Naive thymus-derived CD4-positive, alpha-beta T cell (primary cell): ENCODE measurements at regions not wholly inside any gene's neighbourhood (a gene's known extent, or its start where the extent isn't known, plus 50 kb on each side); places are given as distances from the start of the nearest gene placed in this dataset.

ENCODE experiments used
- ATAC-seq: fragments of 150-1000 bp; cut with Tn5 transposase; 2 replicates; pipeline ENCODE4 v1.10.0; 2021; ENCODE audit warnings: mild to moderate bottlenecking, moderate library complexity
- CTCF ChIA-PET: fragments of 350-600 bp; sonication (Branson Sonifier 250); formaldehyde crosslinking; loops from one replicate; lab custom pipeline; 2021; ENCODE audit warnings: antibody characterized with exemption; lab: Charles Lee
- POLR2A ChIA-PET: fragments of 350-600 bp; sonication (Branson Sonifier 250); formaldehyde crosslinking; loops from one replicate; lab custom pipeline; 2021; ENCODE audit warnings: antibody characterized with exemption, inconsistent platforms; lab: Charles Lee
- DNase-seq, 9 donors: peaks; one replicate each; pipeline versions ENCODE4 v3.0.0 to v3.0.0-alpha.2; 2020 to 2022; ENCODE audit warnings: mixed read lengths in 1 of 9
- H3K27ac ChIP-seq: one replicate; pipeline ENCODE4 v1.7.0; 2013; ENCODE audit warnings: mild to moderate bottlenecking, low read depth, low read length, moderate library complexity
- H3K27me3 ChIP-seq, 2 donors: one replicate each; pipeline ENCODE4 v1.7.0; 2013; ENCODE audit warnings: low read length in 2 of 2, mild to moderate bottlenecking in 2 of 2, moderate library complexity in 2 of 2; ENCODE audit not compliant: control insufficient read depth in 2 of 2, insufficient read depth in 2 of 2
- H3K36me3 ChIP-seq, 3 experiments: 1 replicate in 2 of 3; 2 replicates in 1 of 3; pipeline ENCODE4 v1.7.0; 2013; ENCODE audit warnings: low read length in 3 of 3, mild to moderate bottlenecking in 3 of 3, moderate library complexity in 1 of 3; ENCODE audit not compliant: insufficient read depth in 3 of 3, control insufficient read depth in 2 of 3
- H3K4me1 ChIP-seq, 2 donors: one replicate each; pipeline ENCODE4 v1.7.0; 2013; ENCODE audit warnings: low read length in 2 of 2, mild to moderate bottlenecking in 2 of 2, moderate library complexity in 1 of 2; ENCODE audit not compliant: control insufficient read depth in 2 of 2, insufficient read depth in 2 of 2
- H3K4me3 ChIP-seq: 2 replicates; pipeline ENCODE4 v1.7.0; 2013; ENCODE audit warnings: mild to moderate bottlenecking, low read length
- H3K9me3 ChIP-seq, 3 experiments: 1 replicate in 2 of 3; 2 replicates in 1 of 3; pipeline ENCODE4 v1.7.0; 2013; ENCODE audit warnings: low read length in 3 of 3; ENCODE audit not compliant: control insufficient read depth in 2 of 3
- H3K27ac Mint-ChIP-seq, 9 donors: one replicate each; pipeline ENCODE4 v1.8.0; 2020 to 2022; ENCODE audit warnings: mixed read lengths in 9 of 9, mild to moderate bottlenecking in 8 of 9, moderate library complexity in 5 of 9, inconsistent platforms in 2 of 9
- H3K27me3 Mint-ChIP-seq, 5 donors: one replicate each; pipeline ENCODE4 v1.8.0; 2021 to 2022; ENCODE audit warnings: mixed read lengths in 5 of 5, mild to moderate bottlenecking in 1 of 5
- H3K36me3 Mint-ChIP-seq, 5 donors: one replicate each; pipeline ENCODE4 v1.8.0; 2020 to 2022; ENCODE audit warnings: mixed read lengths in 5 of 5, mild to moderate bottlenecking in 3 of 5, inconsistent platforms in 1 of 5
- H3K4me1 Mint-ChIP-seq, 7 donors: one replicate each; pipeline ENCODE4 v1.8.0; 2020 to 2022; ENCODE audit warnings: mixed read lengths in 7 of 7, mild to moderate bottlenecking in 3 of 7, inconsistent platforms in 1 of 7
- H3K4me3 Mint-ChIP-seq, 10 donors: one replicate each; pipeline ENCODE4 v1.8.0; 2020 to 2022; ENCODE audit warnings: mild to moderate bottlenecking in 10 of 10, mixed read lengths in 10 of 10, moderate library complexity in 6 of 10, inconsistent platforms in 2 of 10
- H3K9me3 Mint-ChIP-seq, 11 donors: one replicate each; pipeline ENCODE4 v1.8.0; 2020 to 2022; ENCODE audit warnings: mixed read lengths in 11 of 11, mild to moderate bottlenecking in 4 of 11, inconsistent platforms in 1 of 11, moderate library complexity in 1 of 11
- intact Hi-C, 2 donors: fragments of 100-400 bp; cut with micrococcal nuclease; formaldehyde crosslinking; loops; one replicate each; pipeline ENCODE4 v1.15.1; 2023

- CTCF ChIA-PET = no interaction called here
- H3K27ac Mint-ChIP-seq = peak overlapping the region in 1 of 9 donors; percentile 41
These were observed 536.7 kb upstream of the LMCD1 start for GRCh38 chr3:7964899-7965298.

GRCh38 chr3:7973006-7973405 lies 528.6 kb upstream of the LMCD1 start:
- Mint-ChIP-seq H3K36me3 (no peaks in the 10 kb centered on the region), H3K4me1 (no peaks in the 10 kb centered on the region), H3K27ac (no peak overlapping the region), H3K9me3 (peaks cover 0 to 4% (median 0%) of the 10 kb centered on the region in 11 donors), H3K27me3 (no peaks in the 10 kb centered on the region), H3K4me3 (no peak overlapping the region)
- DNase-seq (no peak), ATAC-seq (no peak)
- no peaks in the 10 kb centered on the region for H3K27me3 ChIP-seq
- no peaks in the 10 kb centered on the region for H3K9me3 ChIP-seq
- no peaks in the 10 kb centered on the region for H3K36me3 ChIP-seq
- POLR2A ChIA-PET = no interaction called here
- H3K27ac ChIP-seq = no peak overlapping the region
- no peaks in the 10 kb centered on the region for H3K4me1 ChIP-seq
- CTCF ChIA-PET = no interaction called here
- intact Hi-C loops = no loop called here
- H3K4me3 ChIP-seq = no peak overlapping the region

More at GRCh38 chr3:7964899-7965298, 536.7 kb upstream of the LMCD1 start:
- ATAC-seq = no peak
- intact Hi-C loops = loop anchor here in 1 of 2 donors (5.0 kb wide), 1 partner anchor 163 kb away; no protein-coding TSS in a partner anchor
- Histone ChIP-seq H3K9me3 (no peaks in the 10 kb centered on the region), H3K4me3 (no peak overlapping the region), H3K4me1 (no peaks in the 10 kb centered on the region), H3K36me3 (no peaks in the 10 kb centered on the region), H3K27me3 (no peaks in the 10 kb centered on the region), H3K27ac (no peak overlapping the region)
- peaks cover 0 to 10% (median 0%) of the 10 kb centered on the region in 7 donors for H3K4me1 Mint-ChIP-seq
- H3K36me3 Mint-ChIP-seq = no peaks in the 10 kb centered on the region
- H3K27me3 Mint-ChIP-seq = peaks cover 0 to 8% (median 0%) of the 10 kb centered on the region in 5 donors
- POLR2A ChIA-PET = no interaction called here
- no peak overlapping the region for H3K4me3 Mint-ChIP-seq
- DNase-seq = peak in 2 of 9 donors; percentile 2 to 6
- H3K9me3 Mint-ChIP-seq = peaks cover 0 to 6% (median 0%) of the 10 kb centered on the region in 11 donors

GRCh38 chr3:7977245-7978086 lies 524.2 kb upstream of the LMCD1 start:
- no peaks in the 10 kb centered on the region for H3K4me1 Mint-ChIP-seq
- H3K36me3 Mint-ChIP-seq = no peaks in the 10 kb centered on the region
- Histone ChIP-seq H3K4me3 (no peak overlapping the region), H3K27me3 (no peaks in the 10 kb centered on the region), H3K36me3 (no peaks in the 10 kb centered on the region), H3K27ac (no peak overlapping the region), H3K9me3 (no peaks in the 10 kb centered on the region), H3K4me1 (no peaks in the 10 kb centered on the region)
- CTCF ChIA-PET = no interaction called here
- no peak overlapping the region for H3K4me3 Mint-ChIP-seq
- DNase-seq (no peak), ATAC-seq (no peak)
- peak overlapping the region in 1 of 9 donors; percentile 30 for H3K27ac Mint-ChIP-seq
- POLR2A ChIA-PET = no interaction called here
- no peaks in the 10 kb centered on the region for H3K27me3 Mint-ChIP-seq
- H3K9me3 Mint-ChIP-seq = peaks cover 0 to 5% (median 0%) of the 10 kb centered on the region in 11 donors
- intact Hi-C loops = no loop called here

- H3K27me3 ChIP-seq = no peaks in the 10 kb centered on the region
- Mint-ChIP-seq H3K36me3 (no peaks in the 10 kb centered on the region), H3K4me1 (no peaks in the 10 kb centered on the region), H3K9me3 (peaks cover 0 to 5% (median 0%) of the 10 kb centered on the region in 11 donors), H3K27me3 (no peaks in the 10 kb centered on the region), H3K4me3 (no peak overlapping the region), H3K27ac (no peak overlapping the region)
- ATAC-seq (no peak), DNase-seq (no peak)
- CTCF ChIA-PET = no interaction called here
- no peaks in the 10 kb centered on the region for H3K4me1 ChIP-seq
- intact Hi-C loops = no loop called here
- H3K9me3 ChIP-seq = no peaks in the 10 kb centered on the region
- no peaks in the 10 kb centered on the region for H3K36me3 ChIP-seq
- H3K27ac ChIP-seq = no peak overlapping the region
- POLR2A ChIA-PET = no interaction called here
- H3K4me3 ChIP-seq = no peak overlapping the region
These were observed 523.6 kb upstream of the LMCD1 start for GRCh38 chr3:7978087-7978422.

DNA sequence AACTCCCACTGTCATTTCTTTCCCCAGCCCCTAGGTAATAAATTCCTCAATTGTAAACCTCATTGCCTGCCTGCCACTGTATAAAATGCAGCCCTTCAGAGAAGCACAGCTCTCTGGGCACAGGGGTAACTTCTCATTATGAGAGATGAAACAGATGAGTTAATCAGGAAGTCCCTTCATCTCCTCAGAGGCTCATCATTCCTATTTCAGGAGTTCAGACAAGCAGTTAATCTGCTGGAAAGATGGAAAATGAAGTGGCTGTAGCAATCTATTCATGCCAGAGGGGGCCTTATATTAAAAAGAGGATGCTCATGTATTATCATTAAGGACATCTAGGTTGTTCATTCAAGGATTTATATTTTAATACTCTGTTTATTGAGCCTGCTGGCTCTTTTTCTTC lies 519.5 kb upstream of the LMCD1 start:
- no peaks in the 10 kb centered on the region for H3K36me3 ChIP-seq
- ChIA-PET CTCF (no interaction called here), POLR2A (no interaction called here)
- Mint-ChIP-seq H3K9me3 (peaks cover 0 to 5% (median 0%) of the 10 kb centered on the region in 11 donors), H3K27ac (no peak overlapping the region), H3K4me3 (no peak overlapping the region), H3K27me3 (no peaks in the 10 kb centered on the region), H3K4me1 (peaks cover 0 to 4% (median 2%) of the 10 kb centered on the region in 7 donors), H3K36me3 (no peaks in the 10 kb centered on the region)
- ATAC-seq (no peak), DNase-seq (no peak)
- no peaks in the 10 kb centered on the region for H3K9me3 ChIP-seq
- H3K4me1 ChIP-seq = no peaks in the 10 kb centered on the region
- no peak overlapping the region for H3K4me3 ChIP-seq
- no peak overlapping the region for H3K27ac ChIP-seq
- H3K27me3 ChIP-seq = no peaks in the 10 kb centered on the region
- intact Hi-C loops = no loop called here

- Histone ChIP-seq H3K4me3 (no peak overlapping the region), H3K9me3 (no peaks in the 10 kb centered on the region), H3K4me1 (no peaks in the 10 kb centered on the region), H3K27me3 (no peaks in the 10 kb centered on the region), H3K27ac (no peak overlapping the region), H3K36me3 (no peaks in the 10 kb centered on the region)
- Mint-ChIP-seq H3K27me3 (peaks cover 0 to 5% (median 0%) of the 10 kb centered on the region in 5 donors), H3K36me3 (no peaks in the 10 kb centered on the region), H3K9me3 (peaks cover 0 to 4% (median 0%) of the 10 kb centered on the region in 11 donors), H3K4me1 (no peaks in the 10 kb centered on the region), H3K27ac (no peak overlapping the region), H3K4me3 (no peak overlapping the region)
- DNase-seq (no peak), ATAC-seq (no peak)
- CTCF ChIA-PET = no interaction called here
- intact Hi-C loops = no loop called here
- POLR2A ChIA-PET = no interaction called here
These were observed 502.2 kb upstream of the LMCD1 start for GRCh38 chr3:7999384-7999783.

DNA sequence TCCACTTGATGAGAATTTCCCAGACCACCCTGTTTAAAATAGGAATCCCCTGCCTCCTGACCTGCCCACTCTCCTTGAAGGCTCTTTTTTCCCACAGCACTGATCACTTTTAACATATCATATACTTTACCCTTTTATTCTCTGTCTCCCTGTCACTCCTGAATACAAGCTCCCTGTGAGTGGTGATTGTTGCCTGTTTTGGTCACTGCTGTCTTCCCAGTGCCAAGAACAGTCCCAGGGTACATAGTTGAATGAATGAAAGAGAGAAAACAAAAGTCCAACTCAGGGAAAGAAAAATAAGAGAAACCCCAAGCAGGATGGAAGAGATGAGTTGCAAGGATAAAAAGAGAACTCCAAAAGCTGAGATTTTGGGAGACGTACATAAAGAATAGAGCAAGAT lies 500.3 kb upstream of the LMCD1 start:
- no peaks in the 10 kb centered on the region for H3K27me3 ChIP-seq
- H3K27ac ChIP-seq = no peak overlapping the region
- no peaks in the 10 kb centered on the region for H3K36me3 Mint-ChIP-seq
- H3K4me1 ChIP-seq = no peaks in the 10 kb centered on the region
- DNase-seq (no peak), ATAC-seq (no peak)
- no peaks in the 10 kb centered on the region for H3K36me3 ChIP-seq
- no peaks in the 10 kb centered on the region for H3K4me1 Mint-ChIP-seq
- no peaks in the 10 kb centered on the region for H3K9me3 ChIP-seq
- H3K4me3 ChIP-seq = no peak overlapping the region
- no peak overlapping the region for H3K4me3 Mint-ChIP-seq
- CTCF ChIA-PET = no interaction called here
- POLR2A ChIA-PET = no interaction called here
- H3K27ac Mint-ChIP-seq = no peak overlapping the region
- H3K9me3 Mint-ChIP-seq = peaks cover 0 to 4% (median 0%) of the 10 kb centered on the region in 11 donors
- H3K27me3 Mint-ChIP-seq = peaks cover 0 to 5% (median 0%) of the 10 kb centered on the region in 5 donors
- intact Hi-C loops = no loop called here
